ENCODE measurements at regions not wholly inside any gene's neighbourhood (a gene's known extent, or its start where the extent isn't known, plus 50 kb on each side); places are given as distances from the start of the nearest gene placed in this dataset.

GRCh38 chrX:13894888-13895565, 78.1 kb upstream of the GPM6B start:
- H3K27ac ChIP-seq (ENCODE audit: low read depth in 2 of 2, low read length in 1 of 2) = no peak overlapping the region
- peaks cover 19% of the 10 kb centered on the region; the same call in 1 of the 2 replicates for H3K27me3 ChIP-seq (ENCODE audit: insufficient read depth)
- no peaks in the 10 kb centered on the region for H3K79me2 ChIP-seq (ENCODE audit: insufficient read depth)
- TF ChIP-seq MEF2A (IDR thresholded peaks at IDR 0.05; ENCODE audit: borderline replicate concordance, low read depth) (no peak), GABPA (IDR thresholded peaks at IDR 0.05; ENCODE audit: low read depth) (no peak), POLR2AphosphoS5 (IDR thresholded peaks at IDR 0.05; ENCODE audit: low read depth, low read length) (no peak), JUND (IDR thresholded peaks at IDR 0.05) (no peak), IRF3 (IDR thresholded peaks at IDR 0.05; ENCODE audit: low read depth, low read length) (no peak), RAD21 (IDR thresholded peaks at IDR 0.05; ENCODE audit: low read length) (no peak), RXRA (IDR thresholded peaks at IDR 0.05; ENCODE audit: borderline replicate concordance, low read depth) (no peak), TCF12 (IDR thresholded peaks at IDR 0.05) (no peak), EP300 (IDR thresholded peaks at IDR 0.05; ENCODE audit: borderline replicate concordance in 1 of 2, low read depth in 1 of 2, low read length in 1 of 2) (no peak), FOXM1 (IDR thresholded peaks at IDR 0.05; ENCODE audit: low read depth) (no peak), NRF1 (IDR thresholded peaks at IDR 0.05; ENCODE audit: low read depth, low read length) (no peak), NFIC (IDR thresholded peaks at IDR 0.05; ENCODE audit: borderline replicate concordance) (no peak), USF1 (IDR thresholded peaks at IDR 0.05; ENCODE audit: borderline replicate concordance, low read depth) (no peak)
- TF ChIP-seq, protein P1, sequence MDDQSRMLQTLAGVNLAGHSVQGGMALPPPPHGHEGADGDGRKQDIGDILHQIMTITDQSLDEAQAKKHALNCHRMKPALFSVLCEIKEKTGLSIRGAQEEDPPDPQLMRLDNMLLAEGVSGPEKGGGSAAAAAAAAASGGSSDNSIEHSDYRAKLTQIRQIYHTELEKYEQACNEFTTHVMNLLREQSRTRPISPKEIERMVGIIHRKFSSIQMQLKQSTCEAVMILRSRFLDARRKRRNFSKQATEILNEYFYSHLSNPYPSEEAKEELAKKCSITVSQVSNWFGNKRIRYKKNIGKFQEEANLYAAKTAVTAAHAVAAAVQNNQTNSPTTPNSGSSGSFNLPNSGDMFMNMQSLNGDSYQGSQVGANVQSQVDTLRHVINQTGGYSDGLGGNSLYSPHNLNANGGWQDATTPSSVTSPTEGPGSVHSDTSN (IDR thresholded peaks at IDR 0.05) = no peak
- TF ChIP-seq, protein P2, sequence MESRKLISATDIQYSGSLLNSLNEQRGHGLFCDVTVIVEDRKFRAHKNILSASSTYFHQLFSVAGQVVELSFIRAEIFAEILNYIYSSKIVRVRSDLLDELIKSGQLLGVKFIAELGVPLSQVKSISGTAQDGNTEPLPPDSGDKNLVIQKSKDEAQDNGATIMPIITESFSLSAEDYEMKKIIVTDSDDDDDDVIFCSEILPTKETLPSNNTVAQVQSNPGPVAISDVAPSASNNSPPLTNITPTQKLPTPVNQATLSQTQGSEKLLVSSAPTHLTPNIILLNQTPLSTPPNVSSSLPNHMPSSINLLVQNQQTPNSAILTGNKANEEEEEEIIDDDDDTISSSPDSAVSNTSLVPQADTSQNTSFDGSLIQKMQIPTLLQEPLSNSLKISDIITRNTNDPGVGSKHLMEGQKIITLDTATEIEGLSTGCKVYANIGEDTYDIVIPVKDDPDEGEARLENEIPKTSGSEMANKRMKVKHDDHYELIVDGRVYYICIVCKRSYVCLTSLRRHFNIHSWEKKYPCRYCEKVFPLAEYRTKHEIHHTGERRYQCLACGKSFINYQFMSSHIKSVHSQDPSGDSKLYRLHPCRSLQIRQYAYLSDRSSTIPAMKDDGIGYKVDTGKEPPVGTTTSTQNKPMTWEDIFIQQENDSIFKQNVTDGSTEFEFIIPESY (IDR thresholded peaks at IDR 0.05; ENCODE audit: borderline replicate concordance, low read depth) = no peak
- TF ChIP-seq, protein P3, sequence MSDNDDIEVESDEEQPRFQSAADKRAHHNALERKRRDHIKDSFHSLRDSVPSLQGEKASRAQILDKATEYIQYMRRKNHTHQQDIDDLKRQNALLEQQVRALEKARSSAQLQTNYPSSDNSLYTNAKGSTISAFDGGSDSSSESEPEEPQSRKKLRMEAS (IDR thresholded peaks at IDR 0.05; ENCODE audit: low read depth) = no peak
- no peaks in the 10 kb centered on the region for H3K9me2 ChIP-seq
- H3F3A ChIP-seq (replicated peaks; ENCODE audit: insufficient read depth) = no peaks in the 10 kb centered on the region
- no peak overlapping the region for H3K4me2 ChIP-seq
- CTCF ChIA-PET = interaction anchor here (0.7 to 0.8 kb wide), 2 partner anchors 16 to 134 kb away, joined by 3 read pairs; no protein-coding TSS in a partner anchor
- no peaks in the 10 kb centered on the region for H3K4me1 ChIP-seq (ENCODE audit: control insufficient read depth in 1 of 2, insufficient read depth in 2 of 2, low read depth in 1 of 2, low read length in 1 of 2)
- H2AFZ ChIP-seq (ENCODE audit: low read depth) = no peak overlapping the region
- no peak overlapping the region for H3K4me3 ChIP-seq (ENCODE audit: low read depth in 2 of 2, low read length in 1 of 2)
- no peaks in the 10 kb centered on the region for H4K20me1 ChIP-seq (ENCODE audit: insufficient read depth)
- POLR2A ChIA-PET = no interaction called here
- H3K9ac ChIP-seq = no peak overlapping the region
- no peaks in the 10 kb centered on the region for H3K36me3 ChIP-seq (replicated peaks in 1 of 2; ENCODE audit: control insufficient read depth in 1 of 2, insufficient read depth in 2 of 2, low read length in 1 of 2)
- WGBS (ENCODE audit: low lambda C conversion rate) = 31% methylated on average over 5 of the region's 5 CpGs
- DNase-seq = no peak
- H3K9me3 ChIP-seq = no peaks in the 10 kb centered on the region

Data from SK-N-SH (cell line).